Left lung (tissue), 4 donors: ENCODE measurements at regions not wholly inside any gene's neighbourhood (a gene's known extent, or its start where the extent isn't known, plus 50 kb on each side); places are given as distances from the start of the nearest gene placed in this dataset.

Experiments used
- ATAC-seq: fragments of 200-7000 bp; cut with Tn5 transposase; one replicate; pipeline ENCODE4 v1.9.1; 2020; ENCODE audit warnings: moderate library complexity
- DNase-seq, 4 donors: peaks; one replicate each; pipeline ENCODE4 v3.0.0-alpha.2; 2013 to 2020
- H3K27ac ChIP-seq, 2 donors: fragments of 200-600 bp; sonication (generic) in 1 of 2; one replicate each; pipeline versions ENCODE4 v1.5.0 to v1.8.0; 2020 to 2021
- H3K27me3 ChIP-seq, 2 donors: fragments of 200-600 bp; sonication (generic) in 1 of 2; one replicate each; pipeline versions ENCODE4 v1.5.0 to v1.8.0; 2020 to 2021
- H3K36me3 ChIP-seq, 2 donors: fragments of 200-600 bp; sonication (generic) in 1 of 2; one replicate each; pipeline versions ENCODE4 v1.5.0 to v1.8.0; 2020 to 2021
- H3K4me1 ChIP-seq, 2 donors: fragments of 200-600 bp; one replicate each; pipeline ENCODE4 v1.8.0; 2021
- H3K4me3 ChIP-seq, 2 donors: fragments of 200-600 bp; sonication (generic) in 1 of 2; one replicate each; pipeline versions ENCODE4 v1.5.0 to v1.8.0; 2020 to 2021; ENCODE audit warnings: mild to moderate bottlenecking in 1 of 2
- H3K9me3 ChIP-seq, 2 donors: fragments of 200-600 bp; sonication (generic) in 1 of 2; one replicate each; pipeline versions ENCODE4 v1.5.0 to v1.8.0; 2020 to 2021
- intact Hi-C, 2 donors: fragments of 100-400 bp; cut with DNase I; formaldehyde crosslinking; loops; one replicate each; pipeline versions ENCODE4 v1.11.2 to v1.14.2; 2022
- TF ChIP-seq, protein P1 (sequence below), 2 donors: fragments of 200-600 bp; sonication (generic) in 1 of 2; IDR thresholded peaks; one replicate each; pipeline versions ENCODE4 v1.5.0 to v1.8.0; 2021; ENCODE audit warnings: antibody characterized with exemption in 2 of 2
- donor health status: DM: no; HTN: yes; CAD: no.
- donor health status: DM: no; HTN: no; CAD: no.

- intact Hi-C loops = no loop called here
- peak; percentile 30 for ATAC-seq
- TF ChIP-seq, protein P1, sequence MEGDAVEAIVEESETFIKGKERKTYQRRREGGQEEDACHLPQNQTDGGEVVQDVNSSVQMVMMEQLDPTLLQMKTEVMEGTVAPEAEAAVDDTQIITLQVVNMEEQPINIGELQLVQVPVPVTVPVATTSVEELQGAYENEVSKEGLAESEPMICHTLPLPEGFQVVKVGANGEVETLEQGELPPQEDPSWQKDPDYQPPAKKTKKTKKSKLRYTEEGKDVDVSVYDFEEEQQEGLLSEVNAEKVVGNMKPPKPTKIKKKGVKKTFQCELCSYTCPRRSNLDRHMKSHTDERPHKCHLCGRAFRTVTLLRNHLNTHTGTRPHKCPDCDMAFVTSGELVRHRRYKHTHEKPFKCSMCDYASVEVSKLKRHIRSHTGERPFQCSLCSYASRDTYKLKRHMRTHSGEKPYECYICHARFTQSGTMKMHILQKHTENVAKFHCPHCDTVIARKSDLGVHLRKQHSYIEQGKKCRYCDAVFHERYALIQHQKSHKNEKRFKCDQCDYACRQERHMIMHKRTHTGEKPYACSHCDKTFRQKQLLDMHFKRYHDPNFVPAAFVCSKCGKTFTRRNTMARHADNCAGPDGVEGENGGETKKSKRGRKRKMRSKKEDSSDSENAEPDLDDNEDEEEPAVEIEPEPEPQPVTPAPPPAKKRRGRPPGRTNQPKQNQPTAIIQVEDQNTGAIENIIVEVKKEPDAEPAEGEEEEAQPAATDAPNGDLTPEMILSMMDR (IDR thresholded peaks at IDR 0.05) = no peak
- Histone ChIP-seq H3K9me3 (no peaks in the 10 kb centered on the region), H3K27ac (no peak overlapping the region), H3K4me3 (no peak overlapping the region), H3K36me3 (no peaks in the 10 kb centered on the region), H3K4me1 (no peaks in the 10 kb centered on the region), H3K27me3 (no peaks in the 10 kb centered on the region)
- no peak for DNase-seq
These were observed 71.3 kb downstream of the RPE65 start for GRCh38 chr1:68378296-68379084.

DNA sequence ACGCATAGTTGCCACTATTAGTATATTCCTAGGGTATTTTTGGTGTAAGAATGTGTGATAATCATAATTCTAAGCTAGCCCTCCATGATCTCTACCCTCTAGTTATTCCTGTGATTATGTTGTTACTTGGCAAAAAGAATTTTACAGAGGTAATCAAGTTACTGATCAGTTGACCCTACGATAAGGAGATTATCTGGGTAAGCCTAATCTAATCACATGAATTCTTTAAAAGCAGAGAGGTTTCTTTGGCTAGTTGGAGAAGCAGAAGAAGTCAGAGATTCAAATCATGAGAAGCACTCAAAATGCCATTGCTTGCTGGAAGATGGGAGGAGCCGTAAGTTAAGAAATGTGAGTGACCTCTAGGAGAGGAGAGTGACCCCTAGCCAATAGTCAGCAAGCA lies 72.7 kb downstream of the RPE65 start:
- TF ChIP-seq, protein P1 (IDR thresholded peaks at IDR 0.05) = no peak
- Histone ChIP-seq H3K27me3 (no peaks in the 10 kb centered on the region), H3K4me3 (no peak overlapping the region), H3K36me3 (no peaks in the 10 kb centered on the region), H3K9me3 (no peaks in the 10 kb centered on the region), H3K27ac (no peak overlapping the region), H3K4me1 (no peaks in the 10 kb centered on the region)
- intact Hi-C loops = no loop called here
- ATAC-seq (no peak), DNase-seq (no peak)

DNA sequence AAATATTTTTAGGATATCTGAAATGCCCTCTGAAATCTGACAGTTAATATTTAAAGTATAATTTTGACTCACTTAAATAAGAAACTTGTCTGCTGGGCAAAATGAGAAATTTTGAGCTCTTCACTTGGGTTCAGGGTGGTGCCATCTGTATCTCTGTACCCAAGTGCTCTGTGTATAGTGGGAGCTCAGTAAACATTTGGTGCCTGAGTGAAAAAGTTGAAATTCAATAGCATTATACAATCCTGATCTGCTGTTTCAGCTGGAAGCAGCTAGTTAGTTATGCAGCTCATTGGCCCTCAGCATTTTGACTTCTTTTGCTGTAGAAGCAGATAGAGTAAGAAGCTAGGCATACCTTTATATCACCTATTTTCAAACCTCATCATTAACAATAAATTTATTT lies 73.3 kb downstream of the RPE65 start:
- Histone ChIP-seq H3K4me1 (no peaks in the 10 kb centered on the region), H3K27me3 (no peaks in the 10 kb centered on the region), H3K27ac (no peak overlapping the region), H3K4me3 (no peak overlapping the region), H3K9me3 (no peaks in the 10 kb centered on the region), H3K36me3 (no peaks in the 10 kb centered on the region)
- ATAC-seq = no peak
- TF ChIP-seq, protein P1 (IDR thresholded peaks at IDR 0.05) = no peak
- no peak for DNase-seq
- intact Hi-C loops = no loop called here

GRCh38 chr1:68375919-68376318 lies 73.8 kb downstream of the RPE65 start:
- no peak overlapping the region for H3K27ac ChIP-seq
- TF ChIP-seq, protein P1 (IDR thresholded peaks at IDR 0.05) = no peak
- no peaks in the 10 kb centered on the region for H3K4me1 ChIP-seq
- no peaks in the 10 kb centered on the region for H3K36me3 ChIP-seq
- no peak for ATAC-seq
- no peaks in the 10 kb centered on the region for H3K9me3 ChIP-seq
- intact Hi-C loops = no loop called here
- no peak overlapping the region for H3K4me3 ChIP-seq
- no peaks in the 10 kb centered on the region for H3K27me3 ChIP-seq
- DNase-seq = no peak

- Histone ChIP-seq H3K36me3 (no peaks in the 10 kb centered on the region), H3K4me1 (no peaks in the 10 kb centered on the region), H3K27me3 (no peaks in the 10 kb centered on the region), H3K4me3 (no peak overlapping the region), H3K9me3 (no peaks in the 10 kb centered on the region), H3K27ac (no peak overlapping the region)
- TF ChIP-seq, protein P1 (IDR thresholded peaks at IDR 0.05) = no peak
- intact Hi-C loops = no loop called here
- ATAC-seq (no peak), DNase-seq (peak in 1 of 4 donors; percentile 76)
These were observed 76.6 kb downstream of the RPE65 start for GRCh38 chr1:68373173-68373572.
